ENCODE measurements at regions not wholly inside any gene's neighbourhood (a gene's known extent, or its start where the extent isn't known, plus 50 kb on each side); places are given as distances from the start of the nearest gene placed in this dataset.

DNA sequence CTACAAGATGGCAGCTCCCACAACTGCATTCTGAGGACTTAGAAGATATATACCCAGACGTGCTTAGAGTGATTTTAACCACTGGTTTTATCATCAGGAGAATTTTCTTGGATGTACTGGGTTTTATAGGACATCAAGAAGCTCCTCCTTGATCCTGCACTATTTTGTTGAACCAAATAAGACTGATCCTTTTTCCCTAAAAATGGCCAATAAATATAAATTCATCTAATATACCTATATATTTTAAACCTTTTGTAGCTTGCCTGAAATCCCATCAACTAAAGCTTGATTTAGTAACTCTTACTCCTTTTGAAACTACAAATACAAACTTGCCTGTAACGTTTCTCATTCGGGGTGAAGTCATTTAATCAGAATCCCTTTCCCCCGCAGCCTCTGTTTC, 849.4 kb upstream of the ADAMTS5 start:
- Histone ChIP-seq H3K9me3 (no peaks in the 10 kb centered on the region), H3K27ac (no peak overlapping the region), H3K36me3 (no peaks in the 10 kb centered on the region), H3K27me3 (no peaks in the 10 kb centered on the region), H3K4me1 (peaks cover 0 to 7% of the 10 kb centered on the region in 2 donors), H3K4me3 (no peak overlapping the region)
- intact Hi-C loops (cut with DNase I): no loop called here
- DNase-seq (no peak), ATAC-seq (no peak)
- TF ChIP-seq, protein P1, sequence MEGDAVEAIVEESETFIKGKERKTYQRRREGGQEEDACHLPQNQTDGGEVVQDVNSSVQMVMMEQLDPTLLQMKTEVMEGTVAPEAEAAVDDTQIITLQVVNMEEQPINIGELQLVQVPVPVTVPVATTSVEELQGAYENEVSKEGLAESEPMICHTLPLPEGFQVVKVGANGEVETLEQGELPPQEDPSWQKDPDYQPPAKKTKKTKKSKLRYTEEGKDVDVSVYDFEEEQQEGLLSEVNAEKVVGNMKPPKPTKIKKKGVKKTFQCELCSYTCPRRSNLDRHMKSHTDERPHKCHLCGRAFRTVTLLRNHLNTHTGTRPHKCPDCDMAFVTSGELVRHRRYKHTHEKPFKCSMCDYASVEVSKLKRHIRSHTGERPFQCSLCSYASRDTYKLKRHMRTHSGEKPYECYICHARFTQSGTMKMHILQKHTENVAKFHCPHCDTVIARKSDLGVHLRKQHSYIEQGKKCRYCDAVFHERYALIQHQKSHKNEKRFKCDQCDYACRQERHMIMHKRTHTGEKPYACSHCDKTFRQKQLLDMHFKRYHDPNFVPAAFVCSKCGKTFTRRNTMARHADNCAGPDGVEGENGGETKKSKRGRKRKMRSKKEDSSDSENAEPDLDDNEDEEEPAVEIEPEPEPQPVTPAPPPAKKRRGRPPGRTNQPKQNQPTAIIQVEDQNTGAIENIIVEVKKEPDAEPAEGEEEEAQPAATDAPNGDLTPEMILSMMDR (IDR thresholded peaks at IDR 0.05): no peak

DNA sequence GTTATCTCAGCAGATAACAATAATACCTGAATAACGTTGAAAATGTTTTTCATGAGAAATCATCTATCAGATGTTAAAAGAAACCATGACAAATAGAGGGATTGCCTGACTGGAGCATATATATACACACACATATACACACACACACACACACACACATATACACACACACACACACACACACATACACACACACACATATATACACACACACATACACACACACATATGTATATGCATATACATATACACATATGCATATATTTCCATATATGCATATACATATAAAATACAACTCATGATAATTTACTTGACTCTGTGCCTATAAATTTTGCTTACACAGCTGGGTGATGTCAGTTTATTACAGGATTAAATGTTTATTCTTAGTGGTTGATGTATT, 847.3 kb upstream of the ADAMTS5 start:
- TF ChIP-seq, protein P1 (IDR thresholded peaks at IDR 0.05): no peak
- Histone ChIP-seq H3K36me3 (no peaks in the 10 kb centered on the region), H3K27me3 (no peaks in the 10 kb centered on the region), H3K4me1 (peaks cover 0 to 7% of the 10 kb centered on the region in 2 donors), H3K4me3 (no peak overlapping the region), H3K27ac (no peak overlapping the region), H3K9me3 (no peaks in the 10 kb centered on the region)
- DNase-seq: no peak
- intact Hi-C loops (cut with DNase I): no loop called here
- ATAC-seq: no peak

DNA sequence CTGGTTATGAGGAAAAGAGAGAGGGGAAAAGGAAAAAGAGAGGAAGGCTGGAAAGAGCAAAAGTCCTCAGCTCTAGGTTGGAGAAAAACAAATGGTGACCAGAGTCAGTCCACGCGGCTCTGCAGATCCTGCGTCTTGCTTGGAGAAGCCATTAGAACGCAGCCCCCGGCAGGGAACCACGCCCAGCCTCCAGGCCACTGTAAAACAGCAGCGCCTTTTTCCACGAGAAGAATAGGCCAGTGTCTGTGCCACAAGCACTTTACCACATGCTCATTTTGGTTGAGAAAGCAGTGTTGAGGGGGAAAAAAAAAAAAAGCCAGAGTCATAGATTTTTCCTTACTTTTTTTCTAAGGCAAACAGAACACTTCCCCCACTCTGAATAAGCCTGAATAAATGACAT, 846.9 kb upstream of the ADAMTS5 start:
- Histone ChIP-seq H3K27me3 (no peaks in the 10 kb centered on the region), H3K36me3 (no peaks in the 10 kb centered on the region), H3K9me3 (no peaks in the 10 kb centered on the region), H3K4me3 (no peak overlapping the region), H3K4me1 (peaks cover 0 to 7% of the 10 kb centered on the region in 2 donors), H3K27ac (no peak overlapping the region)
- intact Hi-C loops (cut with DNase I): no loop called here
- ATAC-seq (peak; percentile 14), DNase-seq (no peak)
- TF ChIP-seq, protein P1 (IDR thresholded peaks at IDR 0.05): no peak

DNA sequence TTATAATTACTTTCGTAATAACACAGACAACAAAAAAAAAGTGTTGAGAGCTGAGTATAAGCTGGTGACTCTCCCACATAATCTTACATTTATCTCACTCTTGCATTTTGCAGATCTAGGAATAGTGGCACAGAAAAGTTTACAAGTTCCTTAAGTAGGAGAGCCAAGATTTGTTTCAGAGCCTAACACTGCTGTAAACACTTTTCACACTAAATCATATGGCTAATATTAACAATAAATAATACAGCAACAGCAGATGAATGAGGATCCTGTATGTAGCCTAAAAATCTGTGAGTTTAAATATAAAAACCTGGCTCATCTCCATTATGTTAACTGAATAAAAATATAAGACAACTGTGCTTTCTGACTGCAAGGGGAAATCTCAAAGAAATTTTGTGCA, 846.5 kb upstream of the ADAMTS5 start:
- no peak for ATAC-seq
- H3K4me1 ChIP-seq: peaks cover 0 to 6% of the 10 kb centered on the region in 2 donors
- no peaks in the 10 kb centered on the region for H3K36me3 ChIP-seq
- H3K27ac ChIP-seq: peak overlapping the region in 1 of 2 donors; percentile 26
- H3K9me3 ChIP-seq: no peaks in the 10 kb centered on the region
- DNase-seq: no peak
- H3K4me3 ChIP-seq: no peak overlapping the region
- H3K27me3 ChIP-seq: no peaks in the 10 kb centered on the region
- intact Hi-C loops (cut with DNase I): no loop called here
- TF ChIP-seq, protein P1 (IDR thresholded peaks at IDR 0.05): no peak

DNA sequence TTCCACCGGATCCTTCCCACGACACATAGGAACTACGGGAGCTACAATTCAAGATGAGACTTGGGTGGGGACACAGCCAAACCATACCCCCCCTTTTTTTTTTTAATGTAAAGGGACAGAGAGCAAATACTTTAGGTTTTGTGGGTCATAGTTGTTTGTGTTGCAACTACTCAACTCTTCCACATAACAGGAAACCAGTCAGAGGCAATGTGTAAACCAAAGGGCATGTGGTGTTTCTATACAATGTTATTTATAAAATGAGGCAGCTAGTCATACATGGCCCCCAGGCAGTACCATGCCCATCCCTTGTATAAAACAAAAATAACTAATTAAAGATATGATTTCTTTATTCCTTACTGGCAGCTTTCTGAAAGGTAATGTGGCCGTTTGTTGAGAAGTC, 845.4 kb upstream of the ADAMTS5 start:
- Histone ChIP-seq H3K36me3 (no peaks in the 10 kb centered on the region), H3K27ac (no peak overlapping the region), H3K9me3 (no peaks in the 10 kb centered on the region), H3K4me3 (no peak overlapping the region), H3K27me3 (no peaks in the 10 kb centered on the region), H3K4me1 (peaks cover 0 to 1% of the 10 kb centered on the region in 2 donors)
- TF ChIP-seq, protein P1 (IDR thresholded peaks at IDR 0.05): no peak
- ATAC-seq (no peak), DNase-seq (no peak)
- intact Hi-C loops (cut with DNase I): no loop called here

Measured in left lung (tissue), 4 donors.